HUES64 (cell line): ENCODE measurements at regions not wholly inside any gene's neighbourhood (a gene's known extent, or its start where the extent isn't known, plus 50 kb on each side); places are given as distances from the start of the nearest gene placed in this dataset.
A peak's percentile ranks its signal among the peaks of the same experiment; 100 is the strongest.

Experiments used
- H3K27ac ChIP-seq: 2 replicates; pipeline ENCODE4 v1.7.0; 2013; ENCODE audit warnings: low read depth, low read length, inconsistent platforms
- H3K27me3 ChIP-seq: 2 replicates; pipeline ENCODE4 v1.6.1; 2013; ENCODE audit warnings: mild to moderate bottlenecking, low read length; ENCODE audit not compliant: insufficient read depth
- H3K36me3 ChIP-seq: 2 replicates; pipeline ENCODE4 v1.6.1; 2013; ENCODE audit warnings: mild to moderate bottlenecking, low read length; ENCODE audit not compliant: insufficient read depth
- H3K4me1 ChIP-seq: 2 replicates; pipeline ENCODE4 v1.6.1; 2013; ENCODE audit warnings: mild to moderate bottlenecking, low read length, moderate library complexity; ENCODE audit not compliant: insufficient read depth
- H3K4me3 ChIP-seq: 2 replicates; pipeline ENCODE4 v1.5.1; 2013; ENCODE audit warnings: mild to moderate bottlenecking, low read length, moderate library complexity
- H3K9ac ChIP-seq: 2 replicates; pipeline ENCODE4 v1.6.1; 2013; ENCODE audit warnings: mild to moderate bottlenecking, low read depth, low read length
- H3K9me3 ChIP-seq: 2 replicates; pipeline ENCODE4 v1.6.1; 2013; ENCODE audit warnings: low read depth, low read length; ENCODE audit not compliant: insufficient read depth
- WGBS: fragments of 150-250, 120-280 bp; methylation state at CpG from one replicate; pipeline ENCODE4 v1.1.7; 2013; ENCODE audit warnings: missing lambda C conversion rate; 5-methylcytosine and 5-hydroxymethylcytosine counted together

DNA sequence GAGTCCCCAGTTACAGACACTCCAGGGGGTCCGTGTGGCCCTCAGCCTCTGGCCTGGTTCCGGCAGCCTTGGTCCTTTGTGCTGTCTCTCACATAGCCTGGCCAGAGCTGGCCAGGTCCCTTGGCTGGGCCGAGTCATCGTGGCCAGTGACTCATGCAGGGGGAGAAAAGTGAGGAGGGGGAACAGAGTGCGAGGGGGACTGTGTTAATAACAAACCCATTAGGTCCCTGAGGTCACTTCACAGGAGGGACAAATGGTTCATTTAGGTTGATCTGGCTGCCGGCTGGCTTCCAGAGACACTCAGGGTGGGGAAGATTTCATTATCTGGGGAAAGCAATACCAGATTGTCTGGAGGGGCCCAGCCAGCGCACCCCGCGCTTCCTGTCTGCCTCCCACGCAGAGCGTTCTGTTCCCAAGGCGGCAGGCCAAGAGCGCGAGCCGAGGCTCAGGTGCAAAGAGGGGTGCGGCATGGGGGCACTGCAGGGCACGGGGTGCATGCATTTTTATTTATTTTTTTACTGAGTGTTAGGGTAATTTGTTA, 223.1 kb downstream of the SEC14L1 start:
- peaks cover 14% of the 10 kb centered on the region for H3K4me1 ChIP-seq
- no peaks in the 10 kb centered on the region for H3K9me3 ChIP-seq
- no peak overlapping the region for H3K9ac ChIP-seq
- H3K27me3 ChIP-seq, result no peaks in the 10 kb centered on the region
- no peaks in the 10 kb centered on the region for H3K36me3 ChIP-seq
- no peak overlapping the region for H3K27ac ChIP-seq
- WGBS, result 82% methylated on average over 17 of the region's 17 CpGs
- H3K4me3 ChIP-seq, result no peak overlapping the region

DNA sequence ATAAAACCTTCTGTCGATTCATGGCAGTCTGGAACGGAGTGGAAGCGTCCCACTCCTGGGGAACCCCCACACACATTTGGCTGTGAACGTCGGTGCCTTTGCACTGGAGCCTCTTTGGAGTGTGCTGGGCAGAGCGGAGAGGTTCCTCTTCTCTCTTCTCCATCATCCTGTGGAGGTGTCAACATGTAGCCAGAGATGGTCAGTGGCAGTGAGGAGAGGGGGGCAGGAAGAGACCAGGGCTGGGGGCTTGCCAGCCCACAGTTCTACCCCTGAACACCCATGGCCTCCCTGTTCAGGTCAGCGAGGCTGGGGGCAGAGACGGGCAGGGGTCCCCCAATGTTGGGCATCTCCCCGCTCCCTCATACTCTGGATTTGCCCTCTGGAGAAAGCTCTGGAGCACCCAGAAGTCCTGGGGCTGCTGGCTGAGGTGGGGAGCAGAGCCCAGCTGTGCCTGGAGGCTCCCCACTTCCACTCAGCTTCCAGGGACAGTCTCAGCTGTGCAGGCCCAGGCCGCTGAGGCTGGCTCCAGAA, 223.7 kb downstream of the SEC14L1 start:
- Histone ChIP-seq H3K9me3 (no peaks in the 10 kb centered on the region), H3K27me3 (no peaks in the 10 kb centered on the region), H3K4me3 (no peak overlapping the region), H3K4me1 (peaks cover 14% of the 10 kb centered on the region), H3K9ac (no peak overlapping the region), H3K36me3 (no peaks in the 10 kb centered on the region), H3K27ac (no peak overlapping the region)
- 95% methylated on average over 9 of the region's 10 CpGs for WGBS

DNA sequence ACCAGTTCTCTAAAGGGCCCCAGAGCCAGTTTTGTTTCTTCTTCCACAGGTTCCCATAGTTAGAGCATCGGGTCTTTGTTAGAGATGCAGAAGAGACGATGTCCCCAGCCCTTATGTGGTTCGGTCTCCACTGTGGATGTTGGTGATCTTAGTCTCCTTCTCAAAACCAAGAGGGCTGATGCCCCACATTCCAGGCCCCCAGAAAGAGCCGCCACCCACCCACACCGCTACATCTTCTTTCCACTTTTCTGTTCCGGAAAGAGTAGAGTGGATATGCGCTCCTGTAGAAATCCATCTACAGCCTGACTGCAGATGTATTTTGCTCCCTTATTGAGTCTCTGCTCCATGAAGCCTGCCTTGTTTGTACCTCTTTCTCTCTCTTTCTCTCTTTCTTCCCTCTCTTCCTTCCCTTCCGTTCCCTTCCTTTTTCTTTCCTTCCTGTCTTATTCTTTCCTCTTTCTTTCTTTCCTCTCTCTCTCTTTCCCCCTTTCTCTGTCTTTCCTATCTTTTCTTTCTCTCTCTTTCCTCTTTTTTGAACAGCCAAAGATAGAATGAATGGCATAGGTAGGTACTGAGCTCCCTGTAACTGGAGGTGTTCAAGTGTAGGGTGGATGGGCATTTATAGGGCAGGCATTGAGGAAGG, 224.3 kb downstream of the SEC14L1 start:
- Histone ChIP-seq H3K4me1 (peaks cover 14% of the 10 kb centered on the region), H3K36me3 (no peaks in the 10 kb centered on the region), H3K27ac (no peak overlapping the region), H3K9me3 (no peaks in the 10 kb centered on the region), H3K27me3 (no peaks in the 10 kb centered on the region), H3K4me3 (no peak overlapping the region), H3K9ac (no peak overlapping the region)
- 93% methylated on average over 8 of the region's 8 CpGs for WGBS

DNA sequence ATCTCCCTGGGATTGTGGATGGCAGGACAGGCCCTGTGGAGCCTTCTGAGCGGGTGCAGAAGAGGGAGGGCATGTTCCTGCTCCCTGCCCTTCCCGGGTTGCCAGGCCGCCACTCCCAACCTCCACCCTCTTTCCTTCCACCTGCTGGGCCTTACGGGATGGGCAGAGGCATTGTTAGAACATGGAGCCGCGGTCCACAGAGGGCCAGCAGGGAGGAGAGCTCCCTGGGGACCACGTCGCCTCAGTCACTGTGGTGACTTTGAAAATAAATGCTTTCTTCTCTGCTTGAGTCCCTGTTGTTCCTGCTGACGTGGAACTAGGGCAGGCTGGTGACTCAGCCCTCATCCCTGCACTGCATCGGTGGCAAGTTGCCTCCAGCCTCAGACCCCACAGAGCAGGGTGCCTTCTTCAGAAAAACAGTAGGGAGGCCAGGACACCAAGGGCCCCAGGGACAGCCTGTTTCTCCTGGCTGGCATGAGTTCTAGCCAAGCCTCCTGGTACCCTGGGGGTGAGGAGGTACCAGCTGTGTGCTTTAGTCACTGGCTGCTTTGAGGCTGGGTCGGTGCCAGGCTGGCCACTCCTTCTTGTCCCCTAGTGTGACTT, 224.9 kb downstream of the SEC14L1 start:
- Histone ChIP-seq H3K4me3 (no peak overlapping the region), H3K36me3 (no peaks in the 10 kb centered on the region), H3K9ac (no peak overlapping the region), H3K27ac (no peak overlapping the region), H3K4me1 (peaks cover 14% of the 10 kb centered on the region), H3K9me3 (no peaks in the 10 kb centered on the region), H3K27me3 (no peaks in the 10 kb centered on the region)
- 55% methylated on average over 11 of the region's 11 CpGs for WGBS

DNA sequence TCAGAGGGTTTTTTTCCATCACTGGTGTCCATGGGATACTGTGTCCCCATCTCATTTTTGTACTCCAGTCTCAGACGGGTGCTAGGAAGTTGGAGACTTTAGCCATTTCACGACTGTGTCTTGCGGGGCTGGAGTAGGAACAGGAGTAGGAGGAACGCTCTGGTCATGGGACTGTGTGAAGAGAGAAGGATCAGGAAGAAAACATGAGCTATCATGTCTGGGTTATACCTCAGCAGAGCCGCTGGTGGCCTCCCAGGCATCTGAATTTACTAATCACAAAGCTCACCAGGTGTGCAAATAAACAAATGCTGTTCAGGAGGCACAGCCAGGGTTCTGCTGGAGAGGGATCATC, 225.4 kb downstream of the SEC14L1 start:
- Histone ChIP-seq H3K9me3 (no peaks in the 10 kb centered on the region), H3K4me3 (no peak overlapping the region), H3K36me3 (no peaks in the 10 kb centered on the region), H3K27ac (no peak overlapping the region), H3K4me1 (peaks cover 17% of the 10 kb centered on the region), H3K9ac (no peak overlapping the region), H3K27me3 (no peaks in the 10 kb centered on the region)
- WGBS, result 70% methylated on average over 5 of the region's 5 CpGs

DNA sequence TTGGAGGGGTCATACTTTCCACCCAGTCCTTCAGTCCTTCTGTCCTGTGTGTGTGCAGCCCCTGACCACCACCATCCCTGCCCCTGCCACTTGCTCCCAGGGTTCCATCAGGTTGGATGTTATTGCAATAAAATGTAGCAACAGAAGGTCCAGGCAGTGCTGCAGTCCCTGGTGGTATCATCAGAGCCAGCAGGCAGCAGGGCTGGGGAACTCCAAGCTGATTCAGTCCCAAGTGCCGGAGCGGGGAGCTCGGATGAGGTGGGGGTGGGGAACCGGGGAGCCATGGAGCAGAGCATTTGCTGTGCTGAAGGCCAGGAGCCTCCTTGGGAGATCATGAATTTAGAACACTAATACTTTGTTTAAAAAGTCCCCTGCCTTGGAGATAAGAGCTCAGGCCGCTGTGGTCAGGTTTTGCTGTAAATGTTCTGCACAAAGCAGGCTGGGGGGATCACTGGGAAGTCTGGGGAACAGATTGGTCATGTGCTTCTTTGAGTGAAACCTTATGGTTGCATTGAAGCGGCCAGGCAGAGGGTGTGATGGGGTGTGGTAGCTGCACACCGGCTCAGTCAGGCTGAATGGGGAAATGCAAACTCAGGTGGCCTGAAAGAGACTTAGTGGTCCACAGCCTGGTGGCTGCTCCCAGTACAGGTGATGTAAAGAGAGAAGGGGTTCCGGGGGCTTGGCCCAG, 225.9 kb downstream of the SEC14L1 start:
- H3K9ac ChIP-seq, result no peak overlapping the region
- 67% methylated on average over 8 of the region's 8 CpGs for WGBS
- no peak overlapping the region for H3K4me3 ChIP-seq
- no peaks in the 10 kb centered on the region for H3K36me3 ChIP-seq
- no peaks in the 10 kb centered on the region for H3K27me3 ChIP-seq
- H3K9me3 ChIP-seq, result no peaks in the 10 kb centered on the region
- H3K27ac ChIP-seq, result no peak overlapping the region
- peaks cover 22% of the 10 kb centered on the region for H3K4me1 ChIP-seq

DNA sequence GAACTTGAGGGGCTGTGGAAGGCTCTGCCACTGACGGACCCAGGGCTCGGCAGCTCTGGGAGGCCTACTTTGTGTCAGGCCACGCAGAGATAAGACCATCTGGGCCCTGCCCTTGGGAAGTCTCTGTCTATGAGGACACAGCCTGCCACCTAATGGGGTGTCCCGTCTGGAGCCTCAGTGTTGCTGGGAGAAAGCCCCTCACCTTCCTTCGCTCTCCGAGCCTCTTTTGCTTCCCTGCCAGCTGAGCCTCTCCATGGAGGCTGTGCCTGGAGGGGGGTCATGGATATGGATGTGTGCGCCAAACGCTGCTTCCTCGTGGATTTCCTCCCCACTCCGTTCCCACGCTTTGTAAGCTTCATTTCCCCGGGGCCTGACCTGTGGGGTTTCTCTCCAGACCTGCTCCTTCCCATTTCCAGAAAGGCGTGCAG, 228.8 kb downstream of the SEC14L1 start:
- Histone ChIP-seq H3K4me3 (no peak overlapping the region), H3K4me1 (peaks cover 32% of the 10 kb centered on the region), H3K27me3 (no peaks in the 10 kb centered on the region), H3K27ac (no peak overlapping the region), H3K9ac (no peak overlapping the region), H3K36me3 (no peaks in the 10 kb centered on the region), H3K9me3 (no peaks in the 10 kb centered on the region)
- WGBS, result 93% methylated on average over 13 of the region's 13 CpGs

DNA sequence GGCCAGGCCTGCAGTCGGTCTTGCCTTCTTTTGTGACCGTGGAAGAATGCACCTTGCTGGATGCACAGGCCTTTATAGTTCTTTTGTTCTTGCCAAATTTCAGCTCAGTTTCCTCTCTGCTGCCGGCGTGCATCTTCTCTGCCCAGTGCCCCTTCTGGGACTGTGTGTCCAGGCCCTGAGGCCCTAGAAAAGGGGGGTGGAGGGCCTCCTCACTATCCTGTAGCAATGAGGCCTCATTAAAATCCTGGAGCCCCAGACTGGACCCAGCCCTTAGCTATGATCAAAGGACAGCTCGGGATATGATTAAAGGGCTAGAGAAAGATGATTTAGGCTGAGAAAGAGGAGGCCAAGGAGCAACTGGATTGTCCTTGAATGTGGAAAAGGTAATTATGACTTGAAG, 229.8 kb downstream of the SEC14L1 start:
- no peaks in the 10 kb centered on the region for H3K27me3 ChIP-seq
- H3K9me3 ChIP-seq, result no peaks in the 10 kb centered on the region
- H3K4me1 ChIP-seq, result peaks cover 41% of the 10 kb centered on the region
- 93% methylated on average over 5 of the region's 5 CpGs for WGBS
- H3K9ac ChIP-seq, result no peak overlapping the region
- H3K27ac ChIP-seq, result no peak overlapping the region
- no peak overlapping the region for H3K4me3 ChIP-seq
- no peaks in the 10 kb centered on the region for H3K36me3 ChIP-seq

DNA sequence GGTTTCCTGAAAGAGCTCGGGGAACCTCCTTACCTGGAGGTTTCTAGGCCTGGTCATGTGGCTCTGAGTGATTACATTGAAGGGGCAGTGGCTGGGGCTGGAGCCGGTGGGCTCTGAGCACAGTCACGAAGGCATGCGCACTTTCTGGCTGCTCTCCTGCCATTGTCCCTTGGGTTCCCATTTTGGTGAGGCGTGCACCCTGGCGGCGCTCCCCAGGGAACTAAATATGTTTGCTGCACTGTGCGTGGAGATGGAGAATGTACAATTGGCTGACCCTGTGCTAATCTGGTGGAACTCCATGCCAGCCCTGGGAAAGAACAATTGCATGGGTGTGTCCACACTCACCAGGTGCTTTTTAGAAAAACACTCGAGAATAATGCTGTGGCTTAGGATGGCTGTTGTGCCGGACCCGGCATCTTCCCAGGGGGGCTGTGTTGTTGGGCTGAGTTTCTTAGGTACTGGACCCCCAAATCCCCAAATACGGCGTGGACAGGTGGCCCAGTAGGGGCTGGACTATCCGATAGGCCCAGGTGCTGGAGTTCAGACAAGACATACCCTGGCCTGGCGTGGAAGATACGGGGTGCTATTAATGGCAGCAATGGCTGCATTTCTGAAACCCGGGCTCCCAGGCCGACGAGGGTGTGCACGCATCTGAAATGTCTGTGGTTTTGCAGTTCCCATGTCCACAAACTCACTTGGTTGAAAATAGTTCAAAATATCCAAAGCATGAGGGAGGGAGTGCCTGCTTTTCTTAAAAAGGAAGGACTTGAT, 230.5 kb downstream of the SEC14L1 start:
- no peak overlapping the region for H3K9ac ChIP-seq
- no peak overlapping the region for H3K27ac ChIP-seq
- H3K4me3 ChIP-seq, result no peak overlapping the region
- H3K4me1 ChIP-seq, result peaks cover 42% of the 10 kb centered on the region
- no peaks in the 10 kb centered on the region for H3K27me3 ChIP-seq
- no peaks in the 10 kb centered on the region for H3K9me3 ChIP-seq
- 85% methylated on average over 20 of the region's 20 CpGs for WGBS
- no peaks in the 10 kb centered on the region for H3K36me3 ChIP-seq

DNA sequence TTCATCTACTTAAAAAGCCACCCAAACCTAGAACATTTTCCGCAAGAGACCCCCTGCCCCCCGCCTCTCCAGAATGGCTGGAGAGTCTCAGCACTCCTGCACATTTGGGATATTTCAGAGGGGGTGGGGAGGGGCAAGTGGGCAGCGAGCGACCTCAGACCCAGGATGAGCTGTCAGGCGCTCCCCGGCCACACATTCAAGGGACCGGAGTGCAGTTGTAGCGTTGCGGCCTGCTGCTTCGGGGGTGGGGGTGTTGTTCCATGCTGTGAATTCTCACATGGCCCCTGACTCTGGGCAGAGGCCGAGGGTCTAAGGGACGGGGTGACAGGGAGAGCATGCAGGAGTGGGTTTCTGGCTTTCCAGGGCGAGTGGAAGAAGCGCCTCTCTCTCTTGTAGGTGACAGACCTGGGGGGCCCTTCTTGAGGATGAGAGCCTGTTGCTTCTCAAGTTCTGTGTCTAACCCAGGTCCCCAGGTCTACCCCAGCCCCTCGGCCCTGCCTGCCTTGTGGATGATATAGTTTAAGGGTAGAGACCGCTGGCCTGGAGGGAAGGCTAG, 231.2 kb downstream of the SEC14L1 start:
- H3K9me3 ChIP-seq, result no peaks in the 10 kb centered on the region
- H3K9ac ChIP-seq, result no peak overlapping the region
- H3K4me3 ChIP-seq, result peak overlapping the region; percentile 89
- H3K36me3 ChIP-seq, result no peaks in the 10 kb centered on the region
- H3K27ac ChIP-seq, result peak overlapping the region; percentile 75; the same call in 1 of the 2 replicates
- peaks cover 38% of the 10 kb centered on the region for H3K4me1 ChIP-seq
- no peaks in the 10 kb centered on the region for H3K27me3 ChIP-seq
- 38% methylated on average over 16 of the region's 16 CpGs for WGBS
